SK-N-MC (cell line): ENCODE measurements at regions not wholly inside any gene's neighbourhood (a gene's known extent, or its start where the extent isn't known, plus 50 kb on each side); places are given as distances from the start of the nearest gene placed in this dataset.
"Not testable (repeated sequence)": the region's sequence is repeated elsewhere in the genome, so short reads cannot be mapped to it uniquely, and the experiment has no call there.

ENCODE experiments used
- DNase-seq: peaks from one replicate; pipeline ENCODE4 v3.0.0-alpha.2; 2011; ENCODE audit warnings: low read depth, low spot score
- H3K27ac ChIP-seq: fragments of 200-600 bp; sonication (generic); 2 replicates; pipeline ENCODE4 v1.5.1; 2016; ENCODE audit warnings: mixed run types
- H3K36me3 ChIP-seq: fragments of 200-600 bp; sonication (generic); 2 replicates; pipeline ENCODE4 v1.6.1; 2017; ENCODE audit warnings: antibody characterized with exemption, low read length, mixed read lengths; ENCODE audit not compliant: insufficient read depth
- H3K4me3 ChIP-seq: fragments of 200-600 bp; sonication (generic); 2 replicates; pipeline ENCODE4 v1.5.1; 2016
- H3K9ac ChIP-seq: fragments of 200-600 bp; sonication (generic); 2 replicates; pipeline ENCODE4 v1.8.0; 2017; ENCODE audit warnings: mixed run types, mixed read lengths; ENCODE audit not compliant: insufficient read length
- H3K9me3 ChIP-seq: fragments of 200-600 bp; sonication (generic); 2 replicates; pipeline ENCODE4 v1.6.1; 2017; ENCODE audit warnings: low read depth, mild to moderate bottlenecking, antibody characterized with exemption, low read length, moderate library complexity, mixed read lengths
- EZH2 ChIP-seq: fragments of 200-600 bp; sonication (generic); IDR thresholded peaks from one replicate; pipeline ENCODE4 v1.6.1; 2017; ENCODE audit warnings: antibody characterized with exemption
- FOXP2 ChIP-seq: optimal IDR thresholded peaks from 2 replicates; pipeline ENCODE3; 2011; ENCODE audit warnings: mild to moderate bottlenecking, moderate library complexity; ENCODE audit not compliant: insufficient read depth; ENCODE audit errors: extremely low read length, control extremely low read depth
- POLR2AphosphoS5 ChIP-seq: IDR thresholded peaks from 2 replicates; pipeline ENCODE4 v1.6.1; 2012; ENCODE audit warnings: mild to moderate bottlenecking, low read depth, low read length, borderline replicate concordance

- DNase-seq, result no peak
- Histone ChIP-seq H3K36me3 (no peaks in the 10 kb centered on the region), H3K27ac (no peak overlapping the region), H3K4me3 (no peak overlapping the region), H3K9me3 (no peaks in the 10 kb centered on the region), H3K9ac (no peak overlapping the region)
- TF ChIP-seq FOXP2 (no peak), EZH2 (no peak), POLR2AphosphoS5 (no peak)
Measured at GRCh38 chr1:232417636-232418248, 212.2 kb downstream of the SIPA1L2 start.

DNA sequence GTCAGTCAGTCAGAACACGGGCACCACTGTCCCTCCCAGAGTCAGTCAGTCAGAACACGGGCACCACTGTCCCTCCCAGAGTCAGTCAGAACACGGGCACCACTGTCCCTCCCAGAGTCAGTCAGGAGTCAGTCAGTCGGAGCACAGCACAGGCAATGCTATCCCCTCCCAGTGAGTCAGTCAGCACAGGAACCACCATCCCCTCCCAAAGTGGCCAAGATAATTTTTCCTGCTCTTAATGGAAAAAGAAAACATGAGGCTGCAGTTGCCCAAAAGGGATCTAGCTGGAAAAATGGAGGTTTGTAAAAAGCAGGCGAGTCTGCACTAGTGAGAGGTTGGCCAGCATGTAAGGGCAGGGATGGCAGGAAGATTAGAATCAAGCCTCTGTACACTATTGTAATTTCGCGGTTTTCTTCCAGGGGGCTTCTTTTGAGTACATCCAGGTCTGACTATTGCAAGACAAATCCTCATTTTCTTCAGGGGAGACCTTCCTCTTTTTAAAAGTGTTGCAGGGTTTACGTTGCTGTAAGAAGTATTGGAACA, 213.8 kb downstream of the SIPA1L2 start:
- no peak for DNase-seq
- no peak overlapping the region for H3K27ac ChIP-seq
- TF ChIP-seq POLR2AphosphoS5, result no peak

GRCh38 chr1:232415481-232415880, 214.5 kb downstream of the SIPA1L2 start:
- not testable (repeated sequence) for H3K9ac ChIP-seq, DNase-seq, H3K4me3 ChIP-seq, H3K36me3 ChIP-seq, H3K27ac ChIP-seq, H3K9me3 ChIP-seq

More for the DNA sequence above, 213.8 kb downstream of the SIPA1L2 start:
- Histone ChIP-seq H3K4me3 (no peak overlapping the region), H3K9ac (no peak overlapping the region), H3K36me3 (no peaks in the 10 kb centered on the region), H3K9me3 (no peaks in the 10 kb centered on the region)

DNA sequence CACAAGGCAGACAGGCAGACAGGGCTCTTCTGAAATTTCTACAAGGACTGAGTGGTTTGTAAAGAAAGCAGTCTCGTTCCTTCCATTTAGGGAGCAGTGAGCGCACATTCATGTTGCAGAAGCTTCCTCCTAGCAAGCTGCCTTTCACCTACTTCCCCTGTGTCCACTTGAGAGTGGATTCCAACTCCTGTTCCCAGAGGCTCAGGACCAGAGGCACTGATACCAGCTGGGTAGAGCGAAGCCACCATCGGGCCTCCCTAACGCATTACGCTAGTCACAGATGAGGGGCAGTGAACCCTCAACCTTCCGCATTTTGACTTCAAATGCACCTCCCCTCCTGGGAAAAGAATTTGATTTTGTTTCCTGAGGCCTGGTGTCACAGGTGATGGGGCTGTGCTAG, 215.8 kb downstream of the SIPA1L2 start:
- DNase-seq, result no peak
- Histone ChIP-seq H3K27ac (no peak overlapping the region), H3K9ac (no peak overlapping the region), H3K9me3 (no peaks in the 10 kb centered on the region), H3K4me3 (no peak overlapping the region), H3K36me3 (no peaks in the 10 kb centered on the region)
- TF ChIP-seq FOXP2, result no peak
- TF ChIP-seq EZH2, result no peak
- TF ChIP-seq POLR2AphosphoS5, result no peak

DNA sequence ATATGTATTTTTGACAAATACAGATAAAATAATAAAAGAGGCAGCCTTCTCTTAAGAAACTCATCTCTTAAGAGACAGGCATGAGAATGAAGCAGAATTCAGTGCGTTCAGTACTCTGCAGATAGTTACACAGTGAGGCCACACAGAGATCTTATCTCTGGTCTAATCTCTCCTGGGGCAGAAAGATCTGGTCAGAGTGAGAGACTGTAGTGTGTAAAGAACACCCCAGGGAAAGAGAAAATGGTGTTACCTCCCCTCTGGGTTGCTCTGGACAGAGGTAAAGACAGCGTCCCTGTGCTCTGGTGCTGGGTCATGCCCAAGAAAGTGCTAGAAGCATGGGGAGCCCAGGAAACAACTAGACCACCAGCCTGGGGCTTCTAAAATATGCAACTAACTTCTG, 216.3 kb downstream of the SIPA1L2 start:
- H3K4me3 ChIP-seq, result no peak overlapping the region
- TF ChIP-seq EZH2 (no peak), FOXP2 (no peak), POLR2AphosphoS5 (no peak)
- no peak for DNase-seq
- no peak overlapping the region for H3K9ac ChIP-seq
- no peaks in the 10 kb centered on the region for H3K9me3 ChIP-seq
- no peak overlapping the region for H3K27ac ChIP-seq
- no peaks in the 10 kb centered on the region for H3K36me3 ChIP-seq

GRCh38 chr1:232409584-232409983, 220.3 kb downstream of the SIPA1L2 start:
- TF ChIP-seq POLR2AphosphoS5 (no peak), EZH2 (no peak), FOXP2 (no peak)
- H3K4me3 ChIP-seq, result no peak overlapping the region
- H3K36me3 ChIP-seq, result no peaks in the 10 kb centered on the region
- no peak for DNase-seq
- no peak overlapping the region for H3K9ac ChIP-seq
- H3K9me3 ChIP-seq, result no peaks in the 10 kb centered on the region
- H3K27ac ChIP-seq, result no peak overlapping the region

DNA sequence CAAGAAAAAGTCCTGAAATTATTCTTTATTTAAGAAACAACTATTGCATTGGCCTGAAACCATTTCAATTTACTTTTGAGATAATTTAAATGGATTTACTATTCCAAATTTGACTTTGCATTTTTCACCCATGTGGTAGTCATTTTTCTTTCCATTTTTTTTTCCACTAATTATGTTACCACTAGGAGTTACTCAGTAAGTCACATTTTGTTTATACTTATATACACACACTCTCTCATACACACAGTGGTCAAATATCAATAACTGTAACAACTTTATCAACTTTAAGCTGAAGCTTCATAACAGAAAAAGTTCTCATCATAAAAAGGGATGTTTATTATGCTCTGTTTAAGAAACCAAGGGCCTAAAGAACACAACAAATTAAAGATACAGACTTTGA, 222.8 kb downstream of the SIPA1L2 start:
- no peaks in the 10 kb centered on the region for H3K9me3 ChIP-seq
- no peak for DNase-seq
- no peak overlapping the region for H3K9ac ChIP-seq
- H3K36me3 ChIP-seq, result no peaks in the 10 kb centered on the region
- no peak overlapping the region for H3K4me3 ChIP-seq
- no peak overlapping the region for H3K27ac ChIP-seq
- no peak for TF ChIP-seq FOXP2
- TF ChIP-seq EZH2, result no peak
- no peak for TF ChIP-seq POLR2AphosphoS5

DNA sequence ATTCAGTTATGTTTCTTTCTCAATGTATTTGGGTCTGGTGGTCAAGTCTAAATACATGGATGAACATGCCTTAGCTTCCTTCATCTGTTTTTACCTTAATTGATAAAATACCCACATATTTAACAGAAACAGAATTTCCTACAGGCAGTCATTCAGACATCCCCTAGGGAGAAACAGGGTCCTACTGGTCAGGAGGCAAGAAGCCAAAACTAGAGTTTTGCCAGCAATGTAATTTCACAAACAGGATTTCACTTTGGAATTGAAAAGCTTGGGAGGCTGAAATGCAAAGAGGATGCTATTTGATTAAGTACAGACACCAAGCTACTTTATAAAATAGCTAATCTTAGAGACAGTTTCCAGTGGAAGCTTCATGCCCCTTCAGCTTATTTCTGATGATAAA, 224.2 kb downstream of the SIPA1L2 start:
- TF ChIP-seq FOXP2 (no peak), EZH2 (no peak), POLR2AphosphoS5 (no peak)
- no peak for DNase-seq
- H3K4me3 ChIP-seq, result no peak overlapping the region
- H3K9ac ChIP-seq, result no peak overlapping the region
- no peak overlapping the region for H3K27ac ChIP-seq
- H3K9me3 ChIP-seq, result no peaks in the 10 kb centered on the region
- no peaks in the 10 kb centered on the region for H3K36me3 ChIP-seq
